ENCODE measurements at regions not wholly inside any gene's neighbourhood (a gene's known extent, or its start where the extent isn't known, plus 50 kb on each side); places are given as distances from the start of the nearest gene placed in this dataset.
"Not testable (repeated sequence)": the region's sequence is repeated elsewhere in the genome, so short reads cannot be mapped to it uniquely, and the experiment has no call there.

GRCh38 chr14:25303934-25304333, 254.0 kb upstream of the STXBP6 start:
- DNase-seq = no peak

GRCh38 chr14:25298238-25298637, 248.3 kb upstream of the STXBP6 start:
- DNase-seq = no peak

- not testable (repeated sequence) for DNase-seq
Measured at GRCh38 chr14:25290154-25290553, 240.2 kb upstream of the STXBP6 start.

GRCh38 chr14:25274529-25274928, 224.6 kb upstream of the STXBP6 start:
- no peak for DNase-seq

GRCh38 chr14:25267186-25267585, 217.2 kb upstream of the STXBP6 start:
- DNase-seq = no peak

- DNase-seq = no peak
Measured at GRCh38 chr14:25259470-25259869, 209.5 kb upstream of the STXBP6 start.

- no peak for DNase-seq
Measured at GRCh38 chr14:25252793-25253192, 202.8 kb upstream of the STXBP6 start.

GRCh38 chr14:25250516-25250915, 200.6 kb upstream of the STXBP6 start:
- DNase-seq = no peak

- DNase-seq = no peak
Measured at GRCh38 chr14:25247609-25248008, 197.7 kb upstream of the STXBP6 start.

- no peak for DNase-seq
Measured at GRCh38 chr14:25246751-25247150, 196.8 kb upstream of the STXBP6 start.

GRCh38 chr14:25239170-25239569, 189.2 kb upstream of the STXBP6 start:
- no peak for DNase-seq

GRCh38 chr14:25237845-25238244, 187.9 kb upstream of the STXBP6 start:
- DNase-seq = no peak

GRCh38 chr14:25233613-25234012, 183.7 kb upstream of the STXBP6 start:
- no peak for DNase-seq

- no peak for DNase-seq
Measured at GRCh38 chr14:25231004-25231403, 181.1 kb upstream of the STXBP6 start.

GRCh38 chr14:25226214-25226613, 176.3 kb upstream of the STXBP6 start:
- DNase-seq = no peak

GRCh38 chr14:25222256-25222655, 172.3 kb upstream of the STXBP6 start:
- DNase-seq = no peak

GRCh38 chr14:25220514-25220913, 170.6 kb upstream of the STXBP6 start:
- DNase-seq = no peak

- DNase-seq = no peak
Measured at GRCh38 chr14:25215607-25216006, 165.7 kb upstream of the STXBP6 start.

- no peak for DNase-seq
Measured at GRCh38 chr14:25197885-25198284, 147.9 kb upstream of the STXBP6 start.

- no peak for DNase-seq
Measured at GRCh38 chr14:25180221-25180620, 130.3 kb upstream of the STXBP6 start.

- DNase-seq = no peak
Measured at GRCh38 chr14:25178255-25178654, 128.3 kb upstream of the STXBP6 start.

- peak; percentile 22 for DNase-seq
Measured at GRCh38 chr14:25150934-25151790, 101.2 kb upstream of the STXBP6 start.

GRCh38 chr14:25150401-25150800, 100.5 kb upstream of the STXBP6 start:
- DNase-seq = no peak

- no peak for DNase-seq
Measured at GRCh38 chr14:25140411-25140810, 90.5 kb upstream of the STXBP6 start.

- DNase-seq = no peak
Measured at GRCh38 chr14:25136811-25137210, 86.9 kb upstream of the STXBP6 start.
